ENCODE measurements at regions not wholly inside any gene's neighbourhood (a gene's known extent, or its start where the extent isn't known, plus 50 kb on each side); places are given as distances from the start of the nearest gene placed in this dataset.

DNA sequence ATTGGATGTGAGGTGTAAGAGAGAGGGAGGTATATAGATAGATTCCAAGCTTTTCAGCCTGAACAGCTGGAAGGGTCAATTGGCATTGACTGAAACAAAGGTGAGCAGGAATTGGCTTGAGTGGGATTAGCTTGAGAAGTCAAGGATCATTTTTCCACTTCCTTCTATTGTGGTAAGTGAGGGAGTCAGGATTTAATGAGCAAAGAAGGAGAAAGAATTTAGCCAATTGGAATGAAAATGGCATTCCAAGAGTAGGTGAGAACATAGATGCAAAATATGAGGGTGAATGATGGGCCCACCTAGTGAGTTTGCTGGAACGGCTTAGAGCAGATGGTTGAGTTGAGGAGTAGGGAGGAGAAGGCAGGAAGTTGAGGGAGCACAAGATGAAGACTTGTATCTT lies 56.5 kb upstream of the ETV6 start:
- in situ Hi-C loops (cut with HindIII; ENCODE audit: low pct_unique_long_range_greater_than_20kb, low sequenced_read_pairs), result no loop called here
- DNase-seq (ENCODE audit: low read depth), result no peak

DNA sequence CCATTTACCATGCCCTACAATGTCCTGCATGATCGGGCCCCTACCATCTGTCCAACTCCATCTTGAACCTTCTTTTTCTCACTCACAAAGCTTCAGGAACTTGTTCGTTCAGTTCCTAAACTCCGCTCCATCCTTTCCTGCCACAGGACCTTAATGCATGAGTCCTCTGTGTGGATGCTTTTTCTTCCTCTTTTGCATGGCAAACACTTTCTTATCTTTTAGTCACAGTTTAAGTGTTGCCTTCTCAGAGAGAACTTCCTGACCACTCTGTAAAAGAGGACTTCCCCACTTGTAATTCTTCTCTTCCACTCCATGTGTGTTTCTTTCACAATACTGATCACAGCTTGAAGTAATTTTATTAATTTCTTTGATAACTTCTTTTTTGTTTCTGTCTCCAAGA lies 54.4 kb upstream of the ETV6 start:
- no peak for DNase-seq (ENCODE audit: low read depth)
- in situ Hi-C loops (cut with HindIII; ENCODE audit: low pct_unique_long_range_greater_than_20kb, low sequenced_read_pairs), result no loop called here

DNA sequence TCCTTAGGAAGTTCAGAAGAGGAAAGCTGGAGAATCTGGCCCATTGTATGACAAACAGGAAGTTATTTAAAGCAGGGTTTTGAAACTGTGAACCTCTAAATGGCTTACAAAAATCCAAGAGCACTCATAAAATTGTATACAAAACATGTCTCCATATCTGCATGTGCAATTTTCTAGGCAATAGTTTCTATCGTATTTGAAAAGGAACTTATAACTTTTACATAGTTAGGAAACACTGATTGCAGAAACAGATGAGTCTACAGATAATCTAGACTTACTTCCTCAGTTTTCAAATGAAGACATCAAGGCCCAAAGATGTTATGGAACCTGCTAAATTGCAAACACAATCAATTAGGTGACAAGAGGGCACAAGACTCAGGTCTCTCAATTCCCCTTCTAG lies 53.3 kb upstream of the ETV6 start:
- no peak for DNase-seq (ENCODE audit: low read depth)
- in situ Hi-C loops (cut with HindIII; ENCODE audit: low pct_unique_long_range_greater_than_20kb, low sequenced_read_pairs), result no loop called here

DNA sequence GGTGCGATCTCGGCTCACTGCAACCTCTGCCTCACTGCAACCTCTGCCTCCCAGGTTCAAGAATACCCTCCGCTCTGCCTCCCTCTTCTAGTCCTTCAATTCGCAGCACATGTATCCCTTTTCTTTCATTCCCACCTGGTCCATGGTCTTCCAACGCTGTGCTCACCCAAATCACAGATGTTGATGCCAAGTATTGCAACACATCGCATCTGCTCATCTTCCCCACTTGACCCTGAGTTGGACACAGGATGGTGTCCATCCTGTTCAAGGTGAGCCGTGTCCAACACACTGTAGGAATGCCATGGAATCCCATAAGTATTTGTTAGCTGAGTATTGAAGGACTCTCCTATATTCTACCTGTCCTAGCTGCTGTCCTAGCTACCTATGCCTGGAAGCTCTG lies 50.6 kb upstream of the ETV6 start:
- in situ Hi-C loops (cut with HindIII; ENCODE audit: low pct_unique_long_range_greater_than_20kb, low sequenced_read_pairs), result no loop called here
- DNase-seq (ENCODE audit: low read depth), result no peak
